Keratinocyte (primary cell): ENCODE measurements at regions not wholly inside any gene's neighbourhood (a gene's known extent, or its start where the extent isn't known, plus 50 kb on each side); places are given as distances from the start of the nearest gene placed in this dataset.

Source experiments
- DNase-seq: peaks from one replicate; pipeline ENCODE4 v3.0.0-alpha.2; 2011; ENCODE audit warnings: low read depth, missing footprints, low spot score
- FAIRE-seq: peaks from 2 replicates; lab custom pipeline; 2011; peaks lifted over from hg19 to GRCh38; lab: Jason Lieb, UNC
- H2AFZ ChIP-seq: 2 replicates; pipeline ENCODE4 v1.6.0; 2012; ENCODE audit warnings: low read length, control low read depth, inconsistent platforms; ENCODE audit not compliant: control insufficient read depth
- H3K27ac ChIP-seq: 2 replicates; pipeline ENCODE4 v1.5.1; 2011; ENCODE audit warnings: low read length; ENCODE audit not compliant: control insufficient read depth, insufficient read depth
- H3K27me3 ChIP-seq: 3 replicates; pipeline ENCODE4 v1.6.0; 2011; ENCODE audit warnings: low read length; ENCODE audit not compliant: control insufficient read depth, insufficient read depth; ENCODE audit errors: extremely low read depth
- H3K36me3 ChIP-seq, 2 experiments: 2 replicates in 1 of 2; 3 replicates in 1 of 2; pipeline ENCODE4 v1.5.1; 2011; ENCODE audit warnings: low read length in 2 of 2, mild to moderate bottlenecking in 1 of 2; ENCODE audit not compliant: control insufficient read depth in 2 of 2, insufficient read depth in 2 of 2; ENCODE audit errors: extremely low read depth in 1 of 2
- H3K4me1 ChIP-seq: 3 replicates; pipeline ENCODE4 v1.5.1; 2011; ENCODE audit warnings: low read length; ENCODE audit not compliant: control insufficient read depth, insufficient read depth; ENCODE audit errors: extremely low read depth
- H3K4me2 ChIP-seq: 3 replicates; pipeline ENCODE4 v1.6.0; 2011; ENCODE audit warnings: low read depth, low read length; ENCODE audit not compliant: control insufficient read depth, insufficient read depth; ENCODE audit errors: extremely low read depth
- H3K4me3 ChIP-seq, 3 experiments: fragments of 200-600 bp in 1 of 3; sonication (generic) in 1 of 3; 2 replicates in 2 of 3; 3 replicates in 1 of 3; pipeline ENCODE4 v1.5.1; 2011 to 2016; ENCODE audit warnings: low read length in 3 of 3, mild to moderate bottlenecking in 3 of 3, control low read depth in 2 of 3, inconsistent platforms in 1 of 3, low read depth in 1 of 3, mixed read lengths in 1 of 3, mixed run types in 1 of 3, moderate library complexity in 1 of 3; ENCODE audit not compliant: control insufficient read depth in 2 of 3, insufficient read depth in 2 of 3; ENCODE audit errors: extremely low read depth in 1 of 3
- H3K79me2 ChIP-seq: 2 replicates; pipeline ENCODE4 v1.6.0; 2012; ENCODE audit warnings: low read length; ENCODE audit not compliant: control insufficient read depth, insufficient read depth
- H3K9ac ChIP-seq: 3 replicates; pipeline ENCODE4 v1.6.0; 2011; ENCODE audit warnings: low read length; ENCODE audit not compliant: control insufficient read depth, insufficient read depth; ENCODE audit errors: extremely low read depth
- H3K9me1 ChIP-seq: 3 replicates; pipeline ENCODE4 v1.6.0; 2011; ENCODE audit warnings: low read length; ENCODE audit not compliant: control insufficient read depth, insufficient read depth; ENCODE audit errors: extremely low read depth
- H3K9me3 ChIP-seq: 2 replicates; pipeline ENCODE4 v1.5.1; 2012; ENCODE audit warnings: low read depth, low read length; ENCODE audit not compliant: control insufficient read depth
- H4K20me1 ChIP-seq: 3 replicates; pipeline ENCODE4 v1.6.0; 2011; ENCODE audit warnings: low read length; ENCODE audit not compliant: control insufficient read depth, insufficient read depth; ENCODE audit errors: extremely low read depth
- CTCF ChIP-seq, 3 experiments: IDR thresholded peaks in 1 of 3; conservative IDR thresholded peaks in 1 of 3; optimal IDR thresholded peaks in 1 of 3; 2 replicates in 2 of 3; 3 replicates in 1 of 3; pipeline versions ENCODE3 to v1.5.1; 2011; ENCODE audit warnings: low read length in 3 of 3, mild to moderate bottlenecking in 3 of 3, moderate library complexity in 2 of 3, control low read depth in 1 of 3, inconsistent platforms in 1 of 3; ENCODE audit not compliant: insufficient read depth in 2 of 3; ENCODE audit errors: extremely low read depth in 1 of 3
- EZH2 ChIP-seq: IDR thresholded peaks from one replicate; pipeline ENCODE4 v1.6.1; 2012; ENCODE audit warnings: inconsistent platforms, mild to moderate bottlenecking, low read length, moderate library complexity
- dilution Hi-C: fragments of 300-500 bp; cut with MboI; formaldehyde crosslinking; loops from one replicate; pipeline ENCODE4 v1.7.0; 2020; ENCODE audit warnings: low sequenced_read_pairs; ENCODE audit not compliant: extremely low pct_ligation_motif_present

DNA sequence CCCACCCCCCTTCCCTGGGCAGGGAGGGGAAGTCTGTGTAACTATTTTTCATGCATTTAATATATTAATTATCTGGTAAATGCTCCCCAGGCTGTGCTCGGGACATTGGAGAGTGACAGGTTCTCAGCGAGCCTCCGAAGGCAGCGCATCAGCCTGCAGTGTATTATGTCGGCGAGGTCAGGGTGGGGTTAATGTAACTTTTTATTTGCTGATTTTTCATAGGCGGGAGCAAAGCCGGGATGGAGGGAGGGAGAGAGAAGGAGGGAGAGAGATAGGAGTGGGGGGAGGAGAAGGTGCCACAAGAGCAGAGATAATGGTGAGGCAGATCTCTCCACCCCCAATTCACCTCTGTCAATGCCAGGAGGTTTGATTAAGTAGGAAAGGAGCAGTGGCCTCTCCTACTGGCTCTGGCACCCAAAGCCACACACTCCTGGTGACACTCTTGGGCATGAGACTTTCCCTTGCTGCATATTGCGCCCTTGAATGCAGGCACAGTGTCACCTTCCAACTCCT, 104.0 kb downstream of the MRM1 start:
- FAIRE-seq (no peak), DNase-seq (no peak)
- TF ChIP-seq CTCF (optimal IDR thresholded peaks at IDR 0.05 in 1 of 3, IDR thresholded peaks at IDR 0.05 in 1 of 3, conservative IDR thresholded peaks at IDR 0.05 in 1 of 3; ENCODE audit: extremely low read depth in 1 of 3, insufficient read depth in 2 of 3, low read length in 3 of 3) (no peak), EZH2 (no peak)
- Histone ChIP-seq H4K20me1 (peaks cover 3% of the 10 kb centered on the region), H3K27me3 (peaks cover 25% of the 10 kb centered on the region), H3K27ac (no peak overlapping the region), H3K4me2 (no peak overlapping the region), H3K4me3 (no peak overlapping the region), H3K9me3 (no peaks in the 10 kb centered on the region), H3K9me1 (no peaks in the 10 kb centered on the region), H3K79me2 (no peaks in the 10 kb centered on the region), H2AFZ (no peak overlapping the region), H3K9ac (no peak overlapping the region), H3K36me3 (no peaks in the 10 kb centered on the region), H3K4me1 (no peaks in the 10 kb centered on the region)
- dilution Hi-C loops = no loop called here

GRCh38 chr17:36705874-36706731, 104.7 kb downstream of the MRM1 start:
- Histone ChIP-seq H2AFZ (no peak overlapping the region), H3K36me3 (no peaks in the 10 kb centered on the region), H3K9me1 (no peaks in the 10 kb centered on the region), H4K20me1 (peaks cover 3% of the 10 kb centered on the region), H3K9me3 (no peaks in the 10 kb centered on the region), H3K4me3 (no peak overlapping the region), H3K4me2 (no peak overlapping the region), H3K4me1 (no peaks in the 10 kb centered on the region), H3K9ac (no peak overlapping the region), H3K27ac (no peak overlapping the region), H3K27me3 (peaks cover 23% of the 10 kb centered on the region), H3K79me2 (no peaks in the 10 kb centered on the region)
- FAIRE-seq = no peak
- dilution Hi-C loops = no loop called here
- TF ChIP-seq EZH2 (no peak), CTCF (optimal IDR thresholded peaks at IDR 0.05 in 1 of 3, IDR thresholded peaks at IDR 0.05 in 1 of 3, conservative IDR thresholded peaks at IDR 0.05 in 1 of 3; ENCODE audit: extremely low read depth in 1 of 3, insufficient read depth in 2 of 3, low read length in 3 of 3) (peak; percentile 72 to 87 (median 79))
- no peak for DNase-seq
